ENCODE measurements at regions not wholly inside any gene's neighbourhood (a gene's known extent, or its start where the extent isn't known, plus 50 kb on each side); places are given as distances from the start of the nearest gene placed in this dataset.
"Not testable (repeated sequence)": the region's sequence is repeated elsewhere in the genome, so short reads cannot be mapped to it uniquely, and the experiment has no call there.

DNA sequence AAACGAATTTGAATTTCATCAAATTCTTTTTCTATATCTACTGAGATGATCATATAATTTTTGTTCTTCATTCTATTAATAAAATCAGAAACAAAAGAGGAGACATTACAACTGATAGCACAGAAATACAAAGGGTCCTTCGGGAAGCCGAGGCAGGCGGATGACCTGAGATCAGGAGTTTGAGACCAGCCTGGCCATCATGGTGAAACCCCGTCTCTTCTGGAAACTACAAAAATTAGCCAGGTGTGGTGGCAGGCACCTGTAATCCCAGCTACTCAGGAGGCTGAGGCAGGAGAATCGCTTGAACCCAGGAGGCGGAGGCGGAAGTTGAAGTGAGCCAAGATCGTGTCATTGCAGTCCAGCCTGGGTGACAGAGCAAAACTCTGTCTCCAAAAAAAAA, 113.4 kb downstream of the PMAIP1 start:
- H3K27me3 ChIP-seq (replicated peaks; ENCODE audit: control insufficient read depth, insufficient read depth, low read length); H3K9ac ChIP-seq (ENCODE audit: low read length); H3K4me1 ChIP-seq (ENCODE audit: control insufficient read depth, insufficient read depth, low read length); H3K4me3 ChIP-seq (ENCODE audit: low read length); H3K36me3 ChIP-seq (ENCODE audit: control insufficient read depth, insufficient read depth, low read length, severe bottlenecking); DNase-seq (ENCODE audit: low read depth): not testable (repeated sequence)
- peaks cover 12% of the 10 kb centered on the region for H3K9me3 ChIP-seq (ENCODE audit: control insufficient read depth, low read length)

DNA sequence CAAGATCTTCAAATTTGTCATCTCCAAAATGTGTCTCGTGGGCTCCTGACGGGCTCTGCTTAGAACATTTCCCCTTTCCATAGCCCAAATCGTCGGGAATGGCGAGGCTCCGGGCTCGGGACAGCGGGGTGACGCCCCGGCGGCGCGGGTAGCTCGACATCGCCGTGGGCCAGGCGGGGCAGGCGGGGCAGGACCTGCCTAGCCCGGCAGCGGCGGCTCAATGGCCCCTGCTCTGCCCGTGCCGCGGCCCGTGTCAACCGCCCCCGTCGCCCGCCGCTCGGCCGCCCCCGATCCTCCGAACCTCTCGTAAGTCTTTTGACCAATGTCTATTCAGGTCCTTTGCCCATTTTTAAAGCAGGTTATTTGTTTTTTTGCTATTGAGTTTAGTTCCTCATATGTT, 111.2 kb downstream of the PMAIP1 start:
- DNase-seq (ENCODE audit: low read depth): no peak
- Histone ChIP-seq H3K4me1 (ENCODE audit: control insufficient read depth, insufficient read depth, low read length) (no peaks in the 10 kb centered on the region), H3K9me3 (ENCODE audit: control insufficient read depth, low read length) (peaks cover 12% of the 10 kb centered on the region), H3K27me3 (replicated peaks; ENCODE audit: control insufficient read depth, insufficient read depth, low read length) (no peaks in the 10 kb centered on the region), H3K4me3 (ENCODE audit: low read length) (no peak overlapping the region), H3K36me3 (ENCODE audit: control insufficient read depth, insufficient read depth, low read length, severe bottlenecking) (no peaks in the 10 kb centered on the region), H3K9ac (ENCODE audit: low read length) (no peak overlapping the region)

DNA sequence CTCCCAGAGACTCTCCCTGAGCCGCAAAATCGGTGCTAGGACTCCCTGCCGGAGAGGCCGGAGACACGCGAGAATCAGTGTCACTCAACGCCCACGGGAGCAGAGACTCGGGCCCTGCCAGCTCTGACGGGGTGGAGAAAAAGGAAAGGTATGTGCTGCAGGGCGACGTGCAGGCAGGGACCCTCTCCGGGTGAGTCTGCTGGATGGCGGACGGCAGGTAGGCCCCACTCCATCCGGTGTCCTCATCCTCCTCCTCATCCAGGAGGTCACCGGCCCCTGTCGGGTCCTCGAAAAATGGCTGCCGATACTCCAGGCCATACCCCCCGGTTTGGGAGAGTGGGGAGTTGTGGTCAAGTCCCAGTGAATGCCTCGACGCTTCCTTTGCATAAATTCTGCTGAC, 110.7 kb downstream of the PMAIP1 start:
- no peak for DNase-seq (ENCODE audit: low read depth)
- Histone ChIP-seq H3K27me3 (replicated peaks; ENCODE audit: control insufficient read depth, insufficient read depth, low read length) (no peaks in the 10 kb centered on the region), H3K4me3 (ENCODE audit: low read length) (no peak overlapping the region), H3K9me3 (ENCODE audit: control insufficient read depth, low read length) (peaks cover 16% of the 10 kb centered on the region), H3K4me1 (ENCODE audit: control insufficient read depth, insufficient read depth, low read length) (no peaks in the 10 kb centered on the region), H3K9ac (ENCODE audit: low read length) (no peak overlapping the region), H3K36me3 (ENCODE audit: control insufficient read depth, insufficient read depth, low read length, severe bottlenecking) (no peaks in the 10 kb centered on the region)

DNA sequence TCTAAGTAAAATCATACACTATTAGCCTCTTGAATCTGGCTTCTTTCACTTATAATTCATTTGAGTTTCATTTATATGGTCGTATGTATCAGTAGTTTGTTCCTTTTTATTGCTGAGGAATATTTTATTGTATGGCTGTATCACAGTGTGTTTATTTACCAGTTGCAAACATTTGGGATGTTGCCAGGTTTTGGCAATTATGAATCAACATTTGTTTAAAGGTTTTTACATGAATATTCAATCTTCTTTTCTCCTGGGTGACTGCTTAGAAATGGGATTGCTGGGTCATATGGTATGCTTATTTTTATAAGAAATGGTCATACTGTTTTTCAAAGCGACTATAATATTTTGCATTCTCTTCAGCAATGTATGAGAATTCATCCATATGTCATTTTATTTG, 107.9 kb downstream of the PMAIP1 start:
- Histone ChIP-seq H3K27me3 (replicated peaks; ENCODE audit: control insufficient read depth, insufficient read depth, low read length) (no peaks in the 10 kb centered on the region), H3K9ac (ENCODE audit: low read length) (no peak overlapping the region), H3K9me3 (ENCODE audit: control insufficient read depth, low read length) (peaks cover 21% of the 10 kb centered on the region), H3K36me3 (ENCODE audit: control insufficient read depth, insufficient read depth, low read length, severe bottlenecking) (no peaks in the 10 kb centered on the region), H3K4me3 (ENCODE audit: low read length) (no peak overlapping the region), H3K4me1 (ENCODE audit: control insufficient read depth, insufficient read depth, low read length) (no peaks in the 10 kb centered on the region)
- DNase-seq (ENCODE audit: low read depth): no peak

DNA sequence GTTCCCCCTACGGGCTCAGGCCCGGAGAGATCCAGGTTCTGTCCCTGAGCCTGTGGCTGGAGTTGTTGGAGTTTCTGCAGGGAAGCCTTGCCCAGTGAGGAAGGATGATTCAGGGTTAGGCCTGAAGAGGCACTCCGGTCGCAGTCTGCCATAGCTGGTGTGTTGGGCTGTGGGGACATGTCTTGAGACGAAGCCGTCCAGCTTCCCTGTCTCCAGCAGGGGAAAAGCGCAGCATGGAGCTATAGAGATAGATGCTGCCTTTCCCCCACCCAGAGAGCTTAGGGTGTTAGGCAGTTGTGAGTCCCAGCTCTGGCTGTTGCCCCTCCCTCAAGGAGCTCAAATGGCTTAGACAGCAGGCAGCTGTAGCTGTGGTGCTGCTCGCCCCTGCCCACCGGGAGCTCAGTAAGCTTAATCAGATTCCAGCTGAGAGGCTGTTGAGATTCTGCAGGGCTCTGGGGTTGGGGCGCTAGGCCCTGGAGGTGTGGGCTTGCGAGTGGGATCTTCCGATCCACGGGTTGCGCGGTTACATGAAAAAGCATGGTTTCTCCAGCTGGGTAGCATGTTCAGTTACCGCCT, 103.9 kb downstream of the PMAIP1 start:
- peaks cover 17% of the 10 kb centered on the region for H3K9me3 ChIP-seq (ENCODE audit: control insufficient read depth, low read length)
- H3K27me3 ChIP-seq (replicated peaks; ENCODE audit: control insufficient read depth, insufficient read depth, low read length): no peaks in the 10 kb centered on the region
- H3K4me3 ChIP-seq (ENCODE audit: low read length): no peak overlapping the region
- no peak overlapping the region for H3K9ac ChIP-seq (ENCODE audit: low read length)
- DNase-seq (ENCODE audit: low read depth): no peak
- no peaks in the 10 kb centered on the region for H3K4me1 ChIP-seq (ENCODE audit: control insufficient read depth, insufficient read depth, low read length)
- H3K36me3 ChIP-seq (ENCODE audit: control insufficient read depth, insufficient read depth, low read length, severe bottlenecking): no peaks in the 10 kb centered on the region

DNA sequence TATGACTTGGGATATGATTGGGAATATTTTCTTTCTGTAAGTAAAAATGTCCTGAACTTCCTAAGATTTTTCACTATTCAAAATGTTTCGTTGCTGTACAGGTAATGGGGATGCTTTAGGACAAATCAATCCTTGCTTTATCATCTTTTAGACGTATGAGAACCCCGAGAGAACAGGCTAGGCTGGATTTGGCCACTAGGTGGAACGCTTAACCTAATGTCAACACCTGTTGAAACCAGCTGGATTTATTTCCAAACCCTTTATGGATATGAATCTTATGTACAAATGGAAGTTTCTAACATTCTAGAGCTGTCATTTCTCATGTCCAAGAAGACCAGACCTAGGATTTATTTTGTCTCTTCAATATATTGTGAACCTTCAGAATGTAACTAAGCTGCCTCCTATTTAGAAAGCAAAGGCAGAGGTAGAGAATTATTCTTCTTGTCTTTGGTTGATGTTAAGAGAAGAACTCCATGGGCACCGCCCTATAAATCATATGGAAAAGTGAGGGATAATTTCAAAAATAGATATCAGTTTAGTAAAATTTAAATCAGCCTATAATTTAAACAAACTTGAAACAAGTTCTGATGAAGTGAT, 96.7 kb downstream of the PMAIP1 start:
- H3K9ac ChIP-seq (ENCODE audit: low read length): no peak overlapping the region
- H3K4me1 ChIP-seq (ENCODE audit: control insufficient read depth, insufficient read depth, low read length): no peaks in the 10 kb centered on the region
- no peak overlapping the region for H3K4me3 ChIP-seq (ENCODE audit: low read length)
- H3K36me3 ChIP-seq (ENCODE audit: control insufficient read depth, insufficient read depth, low read length, severe bottlenecking): no peaks in the 10 kb centered on the region
- H3K27me3 ChIP-seq (replicated peaks; ENCODE audit: control insufficient read depth, insufficient read depth, low read length): peaks cover 14% of the 10 kb centered on the region
- peaks cover 5% of the 10 kb centered on the region for H3K9me3 ChIP-seq (ENCODE audit: control insufficient read depth, low read length)
- peak; percentile 87 for DNase-seq (ENCODE audit: low read depth)

DNA sequence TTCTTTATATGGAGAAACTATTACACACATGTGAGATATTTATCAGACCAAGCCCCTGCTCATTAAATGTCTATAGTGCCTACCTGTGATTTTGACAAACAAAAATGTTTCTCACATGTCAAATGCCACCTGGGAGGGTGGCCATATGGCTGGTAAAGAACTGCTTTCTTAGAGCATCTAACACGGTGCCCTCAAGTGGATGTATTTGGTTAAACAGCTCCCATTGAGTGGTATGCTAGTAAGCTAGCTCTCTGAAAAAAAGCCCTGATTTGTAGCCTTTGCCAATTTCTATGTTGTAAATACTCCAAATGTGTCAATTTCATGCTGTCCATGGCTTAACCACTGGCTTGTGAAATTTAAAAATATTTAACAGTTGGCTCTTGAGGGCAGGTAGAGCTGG, 94.6 kb downstream of the PMAIP1 start:
- peak; percentile 8 for DNase-seq (ENCODE audit: low read depth)
- H3K27me3 ChIP-seq (replicated peaks; ENCODE audit: control insufficient read depth, insufficient read depth, low read length): peaks cover 27% of the 10 kb centered on the region
- no peak overlapping the region for H3K4me3 ChIP-seq (ENCODE audit: low read length)
- H3K9ac ChIP-seq (ENCODE audit: low read length): no peak overlapping the region
- no peaks in the 10 kb centered on the region for H3K4me1 ChIP-seq (ENCODE audit: control insufficient read depth, insufficient read depth, low read length)
- no peaks in the 10 kb centered on the region for H3K9me3 ChIP-seq (ENCODE audit: control insufficient read depth, low read length)
- H3K36me3 ChIP-seq (ENCODE audit: control insufficient read depth, insufficient read depth, low read length, severe bottlenecking): no peaks in the 10 kb centered on the region

DNA sequence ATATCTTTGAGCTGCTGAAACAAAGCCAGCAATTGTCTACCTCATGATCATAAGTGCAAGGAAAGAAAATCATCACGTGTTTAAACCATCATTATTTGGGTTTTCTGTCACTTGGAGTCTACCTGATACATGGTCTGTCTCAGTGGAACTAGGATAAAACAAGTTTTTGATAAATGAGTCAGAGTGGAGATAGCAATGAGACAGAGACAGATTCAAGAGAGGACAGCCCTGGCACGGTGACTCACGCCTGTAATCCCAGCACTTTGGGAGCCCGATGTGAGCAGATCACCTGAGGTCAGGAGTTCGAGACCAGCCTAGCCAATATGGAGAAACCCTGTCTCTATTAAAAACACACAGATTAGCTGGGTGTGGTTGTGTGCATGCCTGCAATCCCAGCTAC, 93.8 kb downstream of the PMAIP1 start:
- Histone ChIP-seq H3K9me3 (ENCODE audit: control insufficient read depth, low read length) (no peaks in the 10 kb centered on the region), H3K4me3 (ENCODE audit: low read length) (no peak overlapping the region), H3K27me3 (replicated peaks; ENCODE audit: control insufficient read depth, insufficient read depth, low read length) (peaks cover 31% of the 10 kb centered on the region), H3K9ac (ENCODE audit: low read length) (no peak overlapping the region), H3K36me3 (ENCODE audit: control insufficient read depth, insufficient read depth, low read length, severe bottlenecking) (no peaks in the 10 kb centered on the region), H3K4me1 (ENCODE audit: control insufficient read depth, insufficient read depth, low read length) (no peaks in the 10 kb centered on the region)
- DNase-seq (ENCODE audit: low read depth): no peak

DNA sequence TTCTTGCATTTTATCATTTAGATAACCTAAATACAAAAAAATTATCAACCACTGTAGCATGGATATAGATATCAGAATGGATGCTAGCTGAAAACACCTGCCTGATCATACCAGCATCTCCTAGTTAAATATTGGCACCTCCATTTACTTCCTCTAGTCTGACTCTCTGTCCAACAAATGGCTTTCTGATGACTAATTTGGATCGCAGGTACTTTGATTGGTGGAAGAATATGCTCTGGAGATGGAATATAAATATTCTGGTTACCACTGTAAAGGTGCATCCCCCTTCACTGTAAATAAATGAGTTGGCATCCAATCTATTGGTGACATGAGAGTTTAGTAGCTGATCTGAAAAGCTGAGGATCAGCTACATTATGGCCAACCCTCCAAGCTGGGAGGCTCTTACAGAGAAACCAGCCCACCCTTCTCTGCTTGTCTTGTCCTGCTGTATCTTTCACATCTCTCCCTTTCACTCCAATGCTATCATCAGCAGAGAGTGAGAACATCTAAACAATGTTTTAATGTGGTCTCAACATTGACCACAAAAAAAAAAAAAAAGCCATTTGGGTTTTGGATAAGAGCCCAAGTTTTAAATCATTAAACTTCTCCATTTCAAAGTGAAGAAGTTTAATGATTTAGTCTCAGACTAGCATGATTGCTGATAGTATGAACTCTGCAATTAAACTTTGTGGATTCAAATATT, 90.5 kb downstream of the PMAIP1 start:
- no peaks in the 10 kb centered on the region for H3K9me3 ChIP-seq (ENCODE audit: control insufficient read depth, low read length)
- H3K9ac ChIP-seq (ENCODE audit: low read length): no peak overlapping the region
- H3K27me3 ChIP-seq (replicated peaks; ENCODE audit: control insufficient read depth, insufficient read depth, low read length): peaks cover 20% of the 10 kb centered on the region
- no peaks in the 10 kb centered on the region for H3K36me3 ChIP-seq (ENCODE audit: control insufficient read depth, insufficient read depth, low read length, severe bottlenecking)
- DNase-seq (ENCODE audit: low read depth): no peak
- H3K4me1 ChIP-seq (ENCODE audit: control insufficient read depth, insufficient read depth, low read length): no peaks in the 10 kb centered on the region
- H3K4me3 ChIP-seq (ENCODE audit: low read length): no peak overlapping the region

DNA sequence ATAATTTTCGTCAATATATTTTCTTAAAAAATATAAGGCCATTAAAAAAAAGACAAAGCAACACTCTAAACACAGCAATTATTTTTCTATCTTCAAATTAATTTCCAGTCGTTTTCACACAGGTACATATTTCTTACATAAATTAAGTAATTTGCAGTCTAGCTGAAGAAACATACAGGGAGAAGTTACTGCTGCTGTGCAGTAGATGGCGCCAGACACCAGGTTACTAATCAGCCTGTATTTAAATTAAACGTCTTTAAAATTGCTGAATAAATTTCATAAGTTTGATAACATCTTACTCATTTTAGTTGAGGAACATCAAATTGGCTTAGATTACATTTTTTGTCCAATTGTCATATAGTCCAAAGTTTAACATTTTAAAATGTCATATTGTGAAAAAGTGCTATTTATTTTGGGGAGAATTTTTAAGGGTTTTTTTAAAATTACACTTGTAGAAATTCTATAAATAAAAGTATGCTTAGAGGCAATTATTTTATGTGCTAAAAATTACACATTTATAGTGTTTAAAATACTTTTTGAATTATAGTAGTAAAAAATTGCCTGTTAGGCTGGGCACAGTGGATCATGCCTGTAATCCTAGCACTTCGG, 88.4 kb downstream of the PMAIP1 start:
- Histone ChIP-seq H3K27me3 (replicated peaks; ENCODE audit: control insufficient read depth, insufficient read depth, low read length) (peaks cover 17% of the 10 kb centered on the region), H3K9me3 (ENCODE audit: control insufficient read depth, low read length) (no peaks in the 10 kb centered on the region), H3K9ac (ENCODE audit: low read length) (no peak overlapping the region), H3K36me3 (ENCODE audit: control insufficient read depth, insufficient read depth, low read length, severe bottlenecking) (no peaks in the 10 kb centered on the region), H3K4me1 (ENCODE audit: control insufficient read depth, insufficient read depth, low read length) (no peaks in the 10 kb centered on the region), H3K4me3 (ENCODE audit: low read length) (no peak overlapping the region)
- peak; percentile 82 for DNase-seq (ENCODE audit: low read depth)

DNA sequence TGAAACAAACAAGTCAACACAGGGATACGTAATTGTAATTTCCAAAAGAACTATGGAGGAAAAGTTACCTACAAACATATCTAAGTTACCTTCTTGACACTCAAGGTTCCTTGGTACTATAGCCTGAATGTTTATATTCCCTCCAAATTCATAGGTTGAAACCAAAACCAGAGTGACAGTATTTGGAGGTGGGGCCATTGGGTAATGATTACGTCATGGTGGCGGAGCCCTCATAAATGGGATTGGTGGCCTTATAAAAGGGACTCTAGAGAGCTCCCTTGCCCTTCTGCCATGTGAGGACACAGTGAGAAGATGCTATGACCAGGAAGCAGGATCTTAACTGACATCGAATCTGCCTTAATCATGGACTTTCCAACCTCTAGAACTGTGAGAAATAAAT, 87.3 kb downstream of the PMAIP1 start:
- DNase-seq (ENCODE audit: low read depth): no peak
- no peak overlapping the region for H3K4me3 ChIP-seq (ENCODE audit: low read length)
- H3K36me3 ChIP-seq (ENCODE audit: control insufficient read depth, insufficient read depth, low read length, severe bottlenecking): no peaks in the 10 kb centered on the region
- H3K9ac ChIP-seq (ENCODE audit: low read length): no peak overlapping the region
- H3K9me3 ChIP-seq (ENCODE audit: control insufficient read depth, low read length): no peaks in the 10 kb centered on the region
- peaks cover 17% of the 10 kb centered on the region for H3K27me3 ChIP-seq (replicated peaks; ENCODE audit: control insufficient read depth, insufficient read depth, low read length)
- H3K4me1 ChIP-seq (ENCODE audit: control insufficient read depth, insufficient read depth, low read length): no peaks in the 10 kb centered on the region

Measured in adipocyte (in vitro differentiated cells).